Sigmoid colon (tissue), 4 donors: ENCODE measurements at regions not wholly inside any gene's neighbourhood (a gene's known extent, or its start where the extent isn't known, plus 50 kb on each side); places are given as distances from the start of the nearest gene placed in this dataset.

ENCODE experiments used
- EP300 ChIP-seq, 4 donors: sonication (generic); formaldehyde crosslinking; IDR thresholded peaks; one replicate each; pipeline ENCODE4 v1.6.1; 2017; ENCODE audit warnings: antibody characterized with exemption in 4 of 4
- POLR2A ChIP-seq, 2 donors: fragments of 450-650 bp; IDR thresholded peaks; one replicate each; pipeline ENCODE4 v1.6.1; 2016; ENCODE audit warnings: antibody characterized with exemption in 2 of 2, mild to moderate bottlenecking in 2 of 2, moderate library complexity in 2 of 2
- POLR2AphosphoS5 ChIP-seq, 4 donors: sonication (generic); formaldehyde crosslinking; IDR thresholded peaks; one replicate each; pipeline ENCODE4 v1.6.1; 2017; ENCODE audit warnings: antibody characterized with exemption in 4 of 4
- TF ChIP-seq, protein P1 (sequence below), 4 experiments: fragments of 450-650 bp in 3 of 4; fragments of 200-600 bp in 1 of 4; IDR thresholded peaks; one replicate each; pipeline ENCODE4 v1.5.1; 2016 to 2019; ENCODE audit warnings: antibody characterized with exemption in 4 of 4, mild to moderate bottlenecking in 3 of 4, moderate library complexity in 2 of 4

DNA sequence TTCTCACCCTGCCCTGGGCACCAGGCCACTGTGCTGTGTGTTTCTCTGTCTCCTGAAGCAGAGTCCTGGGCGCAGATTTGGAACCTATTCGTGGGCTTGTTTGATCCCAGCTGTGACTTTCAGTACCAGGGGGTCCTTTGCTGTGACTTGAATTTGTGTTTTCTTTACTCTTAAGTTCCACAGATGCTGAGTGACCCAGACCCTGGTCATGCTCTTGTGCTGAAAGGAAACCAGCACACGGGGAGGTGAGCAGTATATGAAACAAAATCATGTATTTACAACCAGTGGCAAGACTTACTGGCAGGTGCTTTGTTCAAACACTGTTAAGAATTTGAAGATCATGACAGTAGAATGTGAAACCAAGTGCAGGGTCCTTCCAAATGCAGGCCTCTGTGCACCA is 89.2 kb upstream of the PRSS58 start:
- TF ChIP-seq, protein P1, sequence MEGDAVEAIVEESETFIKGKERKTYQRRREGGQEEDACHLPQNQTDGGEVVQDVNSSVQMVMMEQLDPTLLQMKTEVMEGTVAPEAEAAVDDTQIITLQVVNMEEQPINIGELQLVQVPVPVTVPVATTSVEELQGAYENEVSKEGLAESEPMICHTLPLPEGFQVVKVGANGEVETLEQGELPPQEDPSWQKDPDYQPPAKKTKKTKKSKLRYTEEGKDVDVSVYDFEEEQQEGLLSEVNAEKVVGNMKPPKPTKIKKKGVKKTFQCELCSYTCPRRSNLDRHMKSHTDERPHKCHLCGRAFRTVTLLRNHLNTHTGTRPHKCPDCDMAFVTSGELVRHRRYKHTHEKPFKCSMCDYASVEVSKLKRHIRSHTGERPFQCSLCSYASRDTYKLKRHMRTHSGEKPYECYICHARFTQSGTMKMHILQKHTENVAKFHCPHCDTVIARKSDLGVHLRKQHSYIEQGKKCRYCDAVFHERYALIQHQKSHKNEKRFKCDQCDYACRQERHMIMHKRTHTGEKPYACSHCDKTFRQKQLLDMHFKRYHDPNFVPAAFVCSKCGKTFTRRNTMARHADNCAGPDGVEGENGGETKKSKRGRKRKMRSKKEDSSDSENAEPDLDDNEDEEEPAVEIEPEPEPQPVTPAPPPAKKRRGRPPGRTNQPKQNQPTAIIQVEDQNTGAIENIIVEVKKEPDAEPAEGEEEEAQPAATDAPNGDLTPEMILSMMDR (IDR thresholded peaks at IDR 0.05), result no peak
- TF ChIP-seq POLR2A (IDR thresholded peaks at IDR 0.05) (no peak), EP300 (IDR thresholded peaks at IDR 0.05) (no peak), POLR2AphosphoS5 (IDR thresholded peaks at IDR 0.05) (no peak)
